ENCODE measurements at regions not wholly inside any gene's neighbourhood (a gene's known extent, or its start where the extent isn't known, plus 50 kb on each side); places are given as distances from the start of the nearest gene placed in this dataset.
"Not testable (repeated sequence)": the region's sequence is repeated elsewhere in the genome, so short reads cannot be mapped to it uniquely, and the experiment has no call there.

DNA sequence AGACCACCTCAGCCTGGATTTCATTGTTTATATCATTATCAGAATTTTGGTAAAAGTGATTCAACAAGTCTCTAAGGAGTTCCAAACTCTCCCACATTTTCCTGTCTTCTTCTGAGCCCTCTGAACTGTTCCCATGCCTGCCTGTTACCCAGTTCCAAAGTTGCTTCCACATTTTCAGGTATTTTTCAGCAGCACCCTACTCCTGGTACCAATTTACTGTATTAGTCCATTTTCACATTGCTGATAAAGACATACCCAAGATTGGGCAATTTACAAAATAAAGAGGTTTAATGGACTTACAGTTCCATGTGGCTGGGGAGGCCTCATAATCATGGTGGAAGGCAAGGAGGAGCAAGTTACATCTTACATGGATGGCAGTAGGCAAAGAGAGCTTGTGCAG lies 1087.3 kb downstream of the DIAPH3 start:
- H3K4me1 ChIP-seq (ENCODE audit: control insufficient read depth in 1 of 2, insufficient read depth in 2 of 2, low read depth in 1 of 2, low read length in 1 of 2); H3K27me3 ChIP-seq (ENCODE audit: insufficient read depth); H2AFZ ChIP-seq (ENCODE audit: low read depth); H3K79me2 ChIP-seq (ENCODE audit: insufficient read depth); H3K9me3 ChIP-seq; H3K36me3 ChIP-seq (replicated peaks in 1 of 2; ENCODE audit: control insufficient read depth in 1 of 2, insufficient read depth in 2 of 2, low read length in 1 of 2); H3K9ac ChIP-seq; H3K4me2 ChIP-seq; H4K20me1 ChIP-seq (ENCODE audit: insufficient read depth); DNase-seq; H3F3A ChIP-seq (replicated peaks; ENCODE audit: insufficient read depth); POLR2A ChIA-PET; H3K4me3 ChIP-seq (ENCODE audit: low read depth in 2 of 2, low read length in 1 of 2); H3K27ac ChIP-seq (ENCODE audit: low read depth in 2 of 2, low read length in 1 of 2); H3K9me2 ChIP-seq: not testable (repeated sequence)
- CTCF ChIA-PET = interaction anchor here (0.8 kb wide), 1 partner anchor 36 kb away, joined by 3 read pairs; no protein-coding TSS in a partner anchor

DNA sequence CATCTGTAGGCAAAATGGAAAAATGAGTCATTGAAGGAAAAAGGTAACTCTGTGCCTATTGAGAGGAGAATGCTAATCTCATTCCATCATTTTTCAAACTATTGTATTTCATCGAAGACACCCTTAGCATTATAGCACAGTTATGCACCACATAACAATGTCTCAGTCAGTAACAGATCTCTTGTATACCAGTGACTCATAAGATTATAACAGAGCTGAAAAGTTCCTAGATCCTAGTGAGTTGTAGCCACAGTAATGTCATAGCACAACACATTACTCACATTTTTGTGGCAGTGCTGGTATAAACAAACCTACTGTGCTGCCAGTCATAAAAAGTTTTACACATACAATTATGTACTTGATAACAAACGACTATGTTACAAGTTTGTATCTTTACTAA lies 1077.6 kb downstream of the DIAPH3 start:
- Histone ChIP-seq H3K4me2 (no peak overlapping the region), H3K79me2 (ENCODE audit: insufficient read depth) (no peaks in the 10 kb centered on the region), H3K9me2 (no peaks in the 10 kb centered on the region), H2AFZ (ENCODE audit: low read depth) (no peak overlapping the region), H3K27ac (ENCODE audit: low read depth in 2 of 2, low read length in 1 of 2) (0 out of 4 replicates have a peak overlapping the region, but pooled peaks of 1 of the 2 experiments have one; percentile 7), H4K20me1 (ENCODE audit: insufficient read depth) (no peaks in the 10 kb centered on the region), H3K9ac (no peak overlapping the region), H3K36me3 (replicated peaks in 1 of 2; ENCODE audit: control insufficient read depth in 1 of 2, insufficient read depth in 2 of 2, low read length in 1 of 2) (peaks cover 0 to 4% of the 10 kb centered on the region in 2 experiments), H3F3A (replicated peaks; ENCODE audit: insufficient read depth) (peaks cover 22% of the 10 kb centered on the region), H3K27me3 (ENCODE audit: insufficient read depth) (no peaks in the 10 kb centered on the region), H3K9me3 (no peaks in the 10 kb centered on the region), H3K4me3 (ENCODE audit: low read depth in 2 of 2, low read length in 1 of 2) (no peak overlapping the region), H3K4me1 (ENCODE audit: control insufficient read depth in 1 of 2, insufficient read depth in 2 of 2, low read depth in 1 of 2, low read length in 1 of 2) (peaks cover 0 to 10% of the 10 kb centered on the region in 2 experiments; a peak in 3 of 4 replicates)
- CTCF ChIA-PET = no interaction called here
- POLR2A ChIA-PET = no interaction called here
- WGBS (ENCODE audit: low lambda C conversion rate) = 6% methylated on average over 2 of the region's 2 CpGs
- DNase-seq = no peak
- no peak for TF ChIP-seq ELF1 (IDR thresholded peaks at IDR 0.05)
- TF ChIP-seq CHD2 (IDR thresholded peaks at IDR 0.05; ENCODE audit: low read length, partially characterized antibody) = no peak
- no peak for TF ChIP-seq SIN3A (IDR thresholded peaks at IDR 0.05; ENCODE audit: borderline replicate concordance, low read depth, low read length)
- no peak for TF ChIP-seq TAF1 (IDR thresholded peaks at IDR 0.05; ENCODE audit: borderline replicate concordance, low read depth, low read length)
- TF ChIP-seq CTCF (IDR thresholded peaks at IDR 0.05) = no peak
- TF ChIP-seq YY1 (IDR thresholded peaks at IDR 0.05; ENCODE audit: low read depth) = no peak
- no peak for TF ChIP-seq EZH2phosphoT487 (IDR thresholded peaks at IDR 0.05; ENCODE audit: borderline replicate concordance, low read depth)
- TF ChIP-seq MEF2A (IDR thresholded peaks at IDR 0.05; ENCODE audit: borderline replicate concordance, low read depth) = no peak
- no peak for TF ChIP-seq GABPA (IDR thresholded peaks at IDR 0.05; ENCODE audit: low read depth)
- TF ChIP-seq PBX3 (IDR thresholded peaks at IDR 0.05) = 0 out of 2 replicates have a peak, but pooled peaks have one; percentile 47
- TF ChIP-seq, protein P1, sequence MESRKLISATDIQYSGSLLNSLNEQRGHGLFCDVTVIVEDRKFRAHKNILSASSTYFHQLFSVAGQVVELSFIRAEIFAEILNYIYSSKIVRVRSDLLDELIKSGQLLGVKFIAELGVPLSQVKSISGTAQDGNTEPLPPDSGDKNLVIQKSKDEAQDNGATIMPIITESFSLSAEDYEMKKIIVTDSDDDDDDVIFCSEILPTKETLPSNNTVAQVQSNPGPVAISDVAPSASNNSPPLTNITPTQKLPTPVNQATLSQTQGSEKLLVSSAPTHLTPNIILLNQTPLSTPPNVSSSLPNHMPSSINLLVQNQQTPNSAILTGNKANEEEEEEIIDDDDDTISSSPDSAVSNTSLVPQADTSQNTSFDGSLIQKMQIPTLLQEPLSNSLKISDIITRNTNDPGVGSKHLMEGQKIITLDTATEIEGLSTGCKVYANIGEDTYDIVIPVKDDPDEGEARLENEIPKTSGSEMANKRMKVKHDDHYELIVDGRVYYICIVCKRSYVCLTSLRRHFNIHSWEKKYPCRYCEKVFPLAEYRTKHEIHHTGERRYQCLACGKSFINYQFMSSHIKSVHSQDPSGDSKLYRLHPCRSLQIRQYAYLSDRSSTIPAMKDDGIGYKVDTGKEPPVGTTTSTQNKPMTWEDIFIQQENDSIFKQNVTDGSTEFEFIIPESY (IDR thresholded peaks at IDR 0.05; ENCODE audit: borderline replicate concordance, low read depth) = no peak
- no peak for TF ChIP-seq FOXJ3 (CRISPR knock-in tag; IDR thresholded peaks at IDR 0.05)
- peak; percentile 54; the same call in 1 of the 2 replicates for TF ChIP-seq FOSL2 (IDR thresholded peaks at IDR 0.05; ENCODE audit: borderline replicate concordance, low read depth)
- TF ChIP-seq, protein P2, sequence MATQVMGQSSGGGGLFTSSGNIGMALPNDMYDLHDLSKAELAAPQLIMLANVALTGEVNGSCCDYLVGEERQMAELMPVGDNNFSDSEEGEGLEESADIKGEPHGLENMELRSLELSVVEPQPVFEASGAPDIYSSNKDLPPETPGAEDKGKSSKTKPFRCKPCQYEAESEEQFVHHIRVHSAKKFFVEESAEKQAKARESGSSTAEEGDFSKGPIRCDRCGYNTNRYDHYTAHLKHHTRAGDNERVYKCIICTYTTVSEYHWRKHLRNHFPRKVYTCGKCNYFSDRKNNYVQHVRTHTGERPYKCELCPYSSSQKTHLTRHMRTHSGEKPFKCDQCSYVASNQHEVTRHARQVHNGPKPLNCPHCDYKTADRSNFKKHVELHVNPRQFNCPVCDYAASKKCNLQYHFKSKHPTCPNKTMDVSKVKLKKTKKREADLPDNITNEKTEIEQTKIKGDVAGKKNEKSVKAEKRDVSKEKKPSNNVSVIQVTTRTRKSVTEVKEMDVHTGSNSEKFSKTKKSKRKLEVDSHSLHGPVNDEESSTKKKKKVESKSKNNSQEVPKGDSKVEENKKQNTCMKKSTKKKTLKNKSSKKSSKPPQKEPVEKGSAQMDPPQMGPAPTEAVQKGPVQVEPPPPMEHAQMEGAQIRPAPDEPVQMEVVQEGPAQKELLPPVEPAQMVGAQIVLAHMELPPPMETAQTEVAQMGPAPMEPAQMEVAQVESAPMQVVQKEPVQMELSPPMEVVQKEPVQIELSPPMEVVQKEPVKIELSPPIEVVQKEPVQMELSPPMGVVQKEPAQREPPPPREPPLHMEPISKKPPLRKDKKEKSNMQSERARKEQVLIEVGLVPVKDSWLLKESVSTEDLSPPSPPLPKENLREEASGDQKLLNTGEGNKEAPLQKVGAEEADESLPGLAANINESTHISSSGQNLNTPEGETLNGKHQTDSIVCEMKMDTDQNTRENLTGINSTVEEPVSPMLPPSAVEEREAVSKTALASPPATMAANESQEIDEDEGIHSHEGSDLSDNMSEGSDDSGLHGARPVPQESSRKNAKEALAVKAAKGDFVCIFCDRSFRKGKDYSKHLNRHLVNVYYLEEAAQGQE (IDR thresholded peaks at IDR 0.05; ENCODE audit: low read depth, low read length) = no peak
- peak in 1 of 2 experiments; percentile 23; a peak in 1 of 4 replicates for TF ChIP-seq EP300 (IDR thresholded peaks at IDR 0.05; ENCODE audit: borderline replicate concordance in 1 of 2, low read depth in 1 of 2, low read length in 1 of 2)
- TF ChIP-seq RFX5 (IDR thresholded peaks at IDR 0.05; ENCODE audit: low read length) = no peak
- no peak for TF ChIP-seq RCOR1 (IDR thresholded peaks at IDR 0.05; ENCODE audit: low read length)
- TF ChIP-seq POLR2AphosphoS5 (IDR thresholded peaks at IDR 0.05; ENCODE audit: low read depth, low read length) = no peak
- TF ChIP-seq, protein P3, sequence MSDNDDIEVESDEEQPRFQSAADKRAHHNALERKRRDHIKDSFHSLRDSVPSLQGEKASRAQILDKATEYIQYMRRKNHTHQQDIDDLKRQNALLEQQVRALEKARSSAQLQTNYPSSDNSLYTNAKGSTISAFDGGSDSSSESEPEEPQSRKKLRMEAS (IDR thresholded peaks at IDR 0.05; ENCODE audit: low read depth) = no peak
- no peak for TF ChIP-seq NFIC (IDR thresholded peaks at IDR 0.05; ENCODE audit: borderline replicate concordance)
- TF ChIP-seq TCF12 (IDR thresholded peaks at IDR 0.05) = peak; percentile 41
- peak; percentile 47 for TF ChIP-seq JUND (IDR thresholded peaks at IDR 0.05)
